GM21825 (cell line): ENCODE measurements at regions not wholly inside any gene's neighbourhood (a gene's known extent, or its start where the extent isn't known, plus 50 kb on each side); places are given as distances from the start of the nearest gene placed in this dataset.

Experiments
- ATAC-seq: cut with Tn5 transposase; IDR thresholded peaks from one replicate; pipeline ENCODE4 v1.9.1; 2021; ENCODE audit warnings: mild to moderate bottlenecking, moderate library complexity; ENCODE audit not compliant: unreplicated experiment

- ATAC-seq, result no peak
These were observed 803.5 kb upstream of the FLRT2 start for GRCh38 chr14:84726471-84726870.

- no peak for ATAC-seq
These were observed 780.6 kb upstream of the FLRT2 start for GRCh38 chr14:84749191-84749955.

- no peak for ATAC-seq
These were observed 779.7 kb upstream of the FLRT2 start for GRCh38 chr14:84750284-84750683.

GRCh38 chr14:84750763-84751554, 779.0 kb upstream of the FLRT2 start:
- no peak for ATAC-seq

- ATAC-seq, result no peak
These were observed 778.2 kb upstream of the FLRT2 start for GRCh38 chr14:84751745-84752144.

- no peak for ATAC-seq
These were observed 769.3 kb upstream of the FLRT2 start for GRCh38 chr14:84760489-84761126.

GRCh38 chr14:84767434-84767833, 762.5 kb upstream of the FLRT2 start:
- no peak for ATAC-seq

- ATAC-seq, result no peak
These were observed 759.9 kb upstream of the FLRT2 start for GRCh38 chr14:84770030-84770429.

- ATAC-seq, result no peak
These were observed 752.6 kb upstream of the FLRT2 start for GRCh38 chr14:84777356-84777755.

- no peak for ATAC-seq
These were observed 747.0 kb upstream of the FLRT2 start for GRCh38 chr14:84782902-84783301.

- no peak for ATAC-seq
These were observed 746.4 kb upstream of the FLRT2 start for GRCh38 chr14:84783511-84783910.

- no peak for ATAC-seq
These were observed 743.9 kb upstream of the FLRT2 start for GRCh38 chr14:84785996-84786395.

- ATAC-seq, result no peak
These were observed 740.9 kb upstream of the FLRT2 start for GRCh38 chr14:84789012-84789411.

- no peak for ATAC-seq
These were observed 737.1 kb upstream of the FLRT2 start for GRCh38 chr14:84792722-84793410.

- ATAC-seq, result no peak
These were observed 732.6 kb upstream of the FLRT2 start for GRCh38 chr14:84797326-84797725.

- ATAC-seq, result no peak
These were observed 725.5 kb upstream of the FLRT2 start for GRCh38 chr14:84804468-84804867.

GRCh38 chr14:84804895-84805294, 725.0 kb upstream of the FLRT2 start:
- ATAC-seq, result no peak

GRCh38 chr14:84806181-84806580, 723.8 kb upstream of the FLRT2 start:
- ATAC-seq, result no peak

- ATAC-seq, result no peak
These were observed 723.3 kb upstream of the FLRT2 start for GRCh38 chr14:84806622-84807021.

- ATAC-seq, result no peak
These were observed 722.3 kb upstream of the FLRT2 start for GRCh38 chr14:84807673-84808072.

GRCh38 chr14:84809158-84809557, 720.8 kb upstream of the FLRT2 start:
- ATAC-seq, result no peak
